ENCODE measurements at regions not wholly inside any gene's neighbourhood (a gene's known extent, or its start where the extent isn't known, plus 50 kb on each side); places are given as distances from the start of the nearest gene placed in this dataset.

- TF ChIP-seq SIN3A (IDR thresholded peaks at IDR 0.05; ENCODE audit: borderline replicate concordance, insufficient read depth, low read depth, low read length) (no peak), CTCF (IDR thresholded peaks at IDR 0.05) (no peak)
Observed at GRCh38 chr5:174668349-174668748, 56.0 kb upstream of the MSX2 start.

Data from Panc1 (cell line).